Omental fat pad (tissue), 3 donors: ENCODE measurements at regions not wholly inside any gene's neighbourhood (a gene's known extent, or its start where the extent isn't known, plus 50 kb on each side); places are given as distances from the start of the nearest gene placed in this dataset.

Experiments used
- ATAC-seq: fragments of 150-250 bp; one replicate; pipeline ENCODE4 v1.9.1; 2016; ENCODE audit warnings: mild to moderate bottlenecking, moderate library complexity; ENCODE audit not compliant: low FRiP score
- DNase-seq: peaks from one replicate; pipeline ENCODE4 v3.0.0-alpha.2; 2019; ENCODE audit warnings: low spot score
- CTCF ChIP-seq, 3 donors: fragments of 450-650 bp; IDR thresholded peaks; one replicate each; pipeline ENCODE4 v1.5.1; 2016 to 2017; ENCODE audit warnings: antibody characterized with exemption in 3 of 3, mild to moderate bottlenecking in 3 of 3, moderate library complexity in 2 of 3

GRCh38 chr2:217693363-217693762, 309.4 kb downstream of the TNS1 start:
- no peak for TF ChIP-seq CTCF (IDR thresholded peaks at IDR 0.05)
- ATAC-seq (no peak), DNase-seq (no peak)

GRCh38 chr2:217691920-217692666, 310.7 kb downstream of the TNS1 start:
- TF ChIP-seq CTCF (IDR thresholded peaks at IDR 0.05), result no peak
- ATAC-seq (peak; percentile 40), DNase-seq (no peak)

- no peak for TF ChIP-seq CTCF (IDR thresholded peaks at IDR 0.05)
- DNase-seq (no peak), ATAC-seq (no peak)
Observed at GRCh38 chr2:217691516-217691915, 311.3 kb downstream of the TNS1 start.

- TF ChIP-seq CTCF (IDR thresholded peaks at IDR 0.05), result no peak
- ATAC-seq (no peak), DNase-seq (no peak)
Observed at GRCh38 chr2:217689053-217689452, 313.7 kb downstream of the TNS1 start.

- TF ChIP-seq CTCF (IDR thresholded peaks at IDR 0.05), result no peak
- ATAC-seq (no peak), DNase-seq (no peak)
Observed at GRCh38 chr2:217688494-217688893, 314.3 kb downstream of the TNS1 start.

- TF ChIP-seq CTCF (IDR thresholded peaks at IDR 0.05), result no peak
- DNase-seq (no peak), ATAC-seq (no peak)
Observed at GRCh38 chr2:217687771-217688170, 315.0 kb downstream of the TNS1 start.

- ATAC-seq, result peak; percentile 99
- TF ChIP-seq CTCF (IDR thresholded peaks at IDR 0.05), result no peak
- DNase-seq, result peak; percentile 36
Observed at GRCh38 chr2:217685255-217685605, 317.6 kb downstream of the TNS1 start.
